Brain microvascular endothelial cell (primary cell): ENCODE measurements at regions not wholly inside any gene's neighbourhood (a gene's known extent, or its start where the extent isn't known, plus 50 kb on each side); places are given as distances from the start of the nearest gene placed in this dataset.

Experiments used
- DNase-seq: peaks from one replicate; pipeline ENCODE4 v3.0.0-alpha.2; 2020
- H3K27ac ChIP-seq: fragments of 250-450 bp; sonication (Bioruptor Pico); 2 replicates; pipeline ENCODE4 v1.5.1; 2020; ENCODE audit warnings: mild to moderate bottlenecking, moderate library complexity
- H3K27me3 ChIP-seq: fragments of 250-450 bp; sonication (Bioruptor Pico); replicated peaks from 2 replicates; pipeline ENCODE4 v1.5.1; 2020; ENCODE audit warnings: mild to moderate bottlenecking
- H3K36me3 ChIP-seq: fragments of 250-450 bp; sonication (Bioruptor Pico); replicated peaks from 2 replicates; pipeline ENCODE4 v1.5.1; 2020; ENCODE audit warnings: mild to moderate bottlenecking
- H3K4me3 ChIP-seq: 2 replicates; pipeline ENCODE4 v1.5.1; 2011; ENCODE audit warnings: low read depth, mild to moderate bottlenecking, control low read depth, low read length, moderate library complexity
- in situ Hi-C: cut with HindIII; loops from 2 replicates; pipeline ENCODE4 v1.10.0; 2017; ENCODE audit warnings: low sequenced_read_pairs, low pct_ligation_motif_present
- TF ChIP-seq, protein P1 (sequence below): IDR thresholded peaks from 2 replicates; pipeline ENCODE4 v1.5.1; 2011; ENCODE audit warnings: low read depth, mild to moderate bottlenecking, moderate library complexity, low read length, control low read depth, inconsistent platforms; ENCODE audit errors: missing control alignments

DNA sequence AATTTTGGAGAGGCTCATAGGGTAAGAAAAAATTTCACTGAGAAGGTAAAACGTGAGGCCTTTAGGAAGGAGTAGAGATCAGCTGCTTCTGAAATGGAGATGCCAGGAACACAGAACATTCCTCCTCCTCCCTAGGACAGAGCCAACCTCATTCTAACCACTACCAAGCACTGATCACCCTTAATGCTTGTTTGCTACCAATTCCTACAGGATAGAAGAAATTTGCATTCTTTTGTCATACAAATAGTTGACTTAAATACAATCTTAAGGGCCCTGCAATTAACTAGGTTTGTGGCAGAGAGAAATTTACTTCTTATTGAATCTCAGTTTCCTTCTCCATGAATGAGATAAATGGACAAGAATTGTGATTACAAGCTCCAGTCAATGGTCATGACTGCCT is 780.2 kb upstream of the WWC1 start:
- in situ Hi-C loops = no loop called here
- Histone ChIP-seq H3K4me3 (no peak overlapping the region), H3K27me3 (no peaks in the 10 kb centered on the region), H3K27ac (no peak overlapping the region), H3K36me3 (no peaks in the 10 kb centered on the region)
- no peak for DNase-seq
- TF ChIP-seq, protein P1, sequence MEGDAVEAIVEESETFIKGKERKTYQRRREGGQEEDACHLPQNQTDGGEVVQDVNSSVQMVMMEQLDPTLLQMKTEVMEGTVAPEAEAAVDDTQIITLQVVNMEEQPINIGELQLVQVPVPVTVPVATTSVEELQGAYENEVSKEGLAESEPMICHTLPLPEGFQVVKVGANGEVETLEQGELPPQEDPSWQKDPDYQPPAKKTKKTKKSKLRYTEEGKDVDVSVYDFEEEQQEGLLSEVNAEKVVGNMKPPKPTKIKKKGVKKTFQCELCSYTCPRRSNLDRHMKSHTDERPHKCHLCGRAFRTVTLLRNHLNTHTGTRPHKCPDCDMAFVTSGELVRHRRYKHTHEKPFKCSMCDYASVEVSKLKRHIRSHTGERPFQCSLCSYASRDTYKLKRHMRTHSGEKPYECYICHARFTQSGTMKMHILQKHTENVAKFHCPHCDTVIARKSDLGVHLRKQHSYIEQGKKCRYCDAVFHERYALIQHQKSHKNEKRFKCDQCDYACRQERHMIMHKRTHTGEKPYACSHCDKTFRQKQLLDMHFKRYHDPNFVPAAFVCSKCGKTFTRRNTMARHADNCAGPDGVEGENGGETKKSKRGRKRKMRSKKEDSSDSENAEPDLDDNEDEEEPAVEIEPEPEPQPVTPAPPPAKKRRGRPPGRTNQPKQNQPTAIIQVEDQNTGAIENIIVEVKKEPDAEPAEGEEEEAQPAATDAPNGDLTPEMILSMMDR = no peak

DNA sequence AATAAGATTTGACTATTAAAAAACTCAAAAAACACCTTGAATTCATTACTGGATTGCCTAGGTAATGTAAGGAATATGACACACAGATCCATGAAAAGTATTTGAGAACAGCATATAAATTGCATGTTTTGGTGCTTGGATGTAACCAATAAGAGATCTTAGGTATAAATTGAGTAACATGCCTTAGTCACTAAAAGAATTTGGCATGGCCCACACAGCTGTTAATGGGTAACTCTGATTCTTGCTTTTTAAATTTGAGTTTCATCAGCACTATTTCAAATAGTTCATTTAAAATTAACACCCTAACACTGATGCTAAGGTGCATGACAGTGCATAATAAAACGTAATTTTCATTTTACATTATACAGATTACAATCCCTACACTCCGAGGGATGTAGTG is 779.3 kb upstream of the WWC1 start:
- no peak for DNase-seq
- TF ChIP-seq, protein P1 = no peak
- in situ Hi-C loops = no loop called here

DNA sequence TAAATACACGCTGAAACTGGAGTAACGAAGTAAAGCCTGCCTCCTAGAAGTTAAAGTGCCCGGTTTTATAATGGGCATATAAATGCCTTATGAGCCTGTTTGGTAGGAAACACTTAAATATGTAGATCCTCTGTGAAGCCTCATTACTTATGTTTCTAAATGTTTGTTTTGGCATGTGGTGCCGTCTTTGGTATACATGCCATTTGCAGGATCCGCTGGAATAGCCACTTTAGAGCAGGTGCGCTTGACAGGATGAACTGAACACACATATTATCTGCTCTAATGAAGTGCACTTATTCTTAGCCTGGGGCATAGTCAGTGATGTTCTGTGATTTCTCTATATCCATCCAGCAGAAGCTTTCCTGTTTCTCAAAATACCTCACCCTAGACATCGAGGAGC is 778.1 kb upstream of the WWC1 start:
- no peaks in the 10 kb centered on the region for H3K36me3 ChIP-seq
- in situ Hi-C loops = no loop called here
- H3K4me3 ChIP-seq = no peak overlapping the region
- H3K27ac ChIP-seq = no peak overlapping the region
- no peaks in the 10 kb centered on the region for H3K27me3 ChIP-seq
- TF ChIP-seq, protein P1 = no peak
- DNase-seq = no peak

More for the DNA sequence above, 779.3 kb upstream of the WWC1 start:
- no peak overlapping the region for H3K27ac ChIP-seq
- no peak overlapping the region for H3K4me3 ChIP-seq
- H3K36me3 ChIP-seq = no peaks in the 10 kb centered on the region
- H3K27me3 ChIP-seq = no peaks in the 10 kb centered on the region

DNA sequence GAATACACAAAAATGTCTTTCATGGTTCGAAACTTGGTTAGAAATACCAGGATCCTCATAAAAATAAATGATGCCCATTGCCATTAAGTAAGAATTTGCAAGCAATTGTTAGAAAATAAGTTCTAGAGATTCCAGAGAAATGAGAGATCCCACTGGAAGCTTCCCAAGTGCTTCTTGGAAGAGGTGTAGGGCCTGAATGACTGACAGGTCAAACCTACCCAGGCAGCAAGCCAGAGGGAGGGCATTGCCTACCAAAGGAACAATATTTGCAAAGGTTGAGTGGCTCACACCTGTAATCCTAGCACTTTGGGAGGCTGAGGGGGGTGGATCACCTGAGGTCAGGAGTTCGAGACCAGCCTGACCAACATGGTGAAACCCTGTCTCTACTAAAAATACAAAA is 777.0 kb upstream of the WWC1 start:
- in situ Hi-C loops = no loop called here
- TF ChIP-seq, protein P1 = no peak
- no peaks in the 10 kb centered on the region for H3K36me3 ChIP-seq
- no peaks in the 10 kb centered on the region for H3K27me3 ChIP-seq
- no peak overlapping the region for H3K4me3 ChIP-seq
- DNase-seq = no peak
- no peak overlapping the region for H3K27ac ChIP-seq

DNA sequence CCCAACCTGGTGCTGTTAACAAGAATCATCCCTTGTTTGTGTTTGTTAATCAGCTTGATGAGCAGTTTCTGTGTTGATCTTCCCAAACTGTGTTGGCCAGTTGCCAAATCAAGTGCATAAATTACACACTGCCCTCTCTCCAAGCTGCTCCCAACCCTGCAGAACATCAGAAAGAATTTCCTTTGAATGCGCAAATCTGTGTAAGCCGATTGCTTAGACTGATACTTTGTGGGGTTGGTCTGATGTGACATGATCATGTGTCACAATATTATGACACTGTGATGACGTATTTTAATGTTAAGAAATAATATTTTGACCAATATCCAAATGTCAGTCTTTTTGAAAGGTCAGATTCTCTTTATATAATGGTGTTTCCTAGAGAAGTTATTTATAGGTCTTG is 766.4 kb upstream of the WWC1 start:
- in situ Hi-C loops = no loop called here

DNA sequence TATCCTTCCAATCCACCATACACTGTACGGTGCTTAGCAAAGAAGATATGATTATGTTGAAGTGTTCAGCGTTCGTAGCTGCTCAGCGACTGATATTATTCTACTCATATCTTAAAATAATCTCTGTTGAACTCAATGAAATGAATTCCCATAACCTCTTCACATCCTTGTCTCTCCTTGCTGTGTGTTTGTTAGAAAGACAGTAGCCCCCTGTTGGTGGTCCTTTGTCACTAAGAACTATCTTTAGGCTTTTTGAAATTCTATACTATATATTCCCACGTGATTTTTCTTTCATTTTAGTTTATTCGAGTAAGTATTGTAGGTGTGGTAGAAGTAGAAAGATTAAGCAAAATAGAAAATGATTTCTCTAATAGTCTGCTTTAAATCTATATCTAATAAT is 762.8 kb upstream of the WWC1 start:
- TF ChIP-seq, protein P1 = no peak
- H3K27ac ChIP-seq = no peak overlapping the region
- H3K4me3 ChIP-seq = no peak overlapping the region
- H3K36me3 ChIP-seq = no peaks in the 10 kb centered on the region
- no peaks in the 10 kb centered on the region for H3K27me3 ChIP-seq
- in situ Hi-C loops = no loop called here
- DNase-seq = no peak

More for the DNA sequence above, 766.4 kb upstream of the WWC1 start:
- H3K27me3 ChIP-seq = no peaks in the 10 kb centered on the region
- no peak overlapping the region for H3K27ac ChIP-seq
- no peak for DNase-seq
- TF ChIP-seq, protein P1 = no peak
- no peaks in the 10 kb centered on the region for H3K36me3 ChIP-seq
- H3K4me3 ChIP-seq = no peak overlapping the region
